MM.1S (cell line): ENCODE measurements at regions not wholly inside any gene's neighbourhood (a gene's known extent, or its start where the extent isn't known, plus 50 kb on each side); places are given as distances from the start of the nearest gene placed in this dataset.

Experiments used
- DNase-seq: peaks from one replicate; pipeline ENCODE4 v3.0.0-alpha.2; 2015
- H2AFZ ChIP-seq: fragments of 300-600 bp; sonication (generic); 2 replicates; pipeline ENCODE4 v1.6.0; 2016; ENCODE audit warnings: antibody characterized with exemption, low read length
- H3F3A ChIP-seq: fragments of 300-600 bp; sonication (generic); 2 replicates; pipeline ENCODE4 v1.6.1; 2016; ENCODE audit warnings: mild to moderate bottlenecking, antibody characterized with exemption, low read length, moderate library complexity, mixed read lengths; ENCODE audit not compliant: insufficient read depth
- H3K27ac ChIP-seq: fragments of 300-600 bp; sonication (generic); 2 replicates; pipeline ENCODE4 v1.5.1; 2016; ENCODE audit warnings: mild to moderate bottlenecking, low read length
- H3K27me3 ChIP-seq: fragments of 300-600 bp; sonication (generic); replicated peaks from 2 replicates; pipeline ENCODE4 v1.6.0; 2016; ENCODE audit warnings: low read length; ENCODE audit not compliant: insufficient read depth
- H3K36me3 ChIP-seq: fragments of 300-600 bp; sonication (generic); replicated peaks from 2 replicates; pipeline ENCODE4 v1.6.1; 2016; ENCODE audit warnings: mild to moderate bottlenecking, low read length, mixed read lengths; ENCODE audit not compliant: insufficient read depth
- H3K4me1 ChIP-seq: fragments of 300-600 bp; sonication (generic); 2 replicates; pipeline ENCODE4 v1.6.1; 2016; ENCODE audit warnings: low read length, mixed read lengths
- H3K4me2 ChIP-seq: fragments of 300-600 bp; sonication (generic); 2 replicates; pipeline ENCODE4 v1.6.0; 2016; ENCODE audit warnings: low read depth, low read length
- H3K4me3 ChIP-seq: fragments of 300-600 bp; sonication (generic); 2 replicates; pipeline ENCODE4 v1.5.1; 2016; ENCODE audit warnings: low read length, mixed read lengths
- H3K79me2 ChIP-seq: fragments of 300-600 bp; sonication (generic); 2 replicates; pipeline ENCODE4 v1.6.1; 2016; ENCODE audit warnings: mixed run types, low read length, mixed read lengths
- H3K9ac ChIP-seq: fragments of 300-600 bp; sonication (generic); 2 replicates; pipeline ENCODE4 v1.6.1; 2016; ENCODE audit warnings: low read length, mixed read lengths
- H3K9me2 ChIP-seq: fragments of 300-600 bp; sonication (generic); replicated peaks from 2 replicates; pipeline ENCODE4 v1.6.1; 2016; ENCODE audit warnings: mild to moderate bottlenecking, low read length, mixed read lengths; ENCODE audit not compliant: insufficient read depth
- H3K9me3 ChIP-seq: fragments of 300-600 bp; sonication (generic); replicated peaks from 2 replicates; pipeline ENCODE4 v1.6.1; 2016; ENCODE audit warnings: mild to moderate bottlenecking, low read length, mixed read lengths; ENCODE audit not compliant: insufficient read depth
- H4K20me1 ChIP-seq: fragments of 300-600 bp; sonication (generic); 2 replicates; pipeline ENCODE4 v1.6.1; 2016; ENCODE audit warnings: mild to moderate bottlenecking, low read length, moderate library complexity, mixed read lengths; ENCODE audit not compliant: insufficient read depth
- EZH2 ChIP-seq: fragments of 300-600 bp; sonication (generic); optimal IDR thresholded peaks from 2 replicates; pipeline ENCODE3; 2017; ENCODE audit warnings: low read depth, mild to moderate bottlenecking, antibody characterized with exemption, low read length, mixed read lengths
- EZH2phosphoT487 ChIP-seq: fragments of 300-600 bp; sonication (generic); IDR thresholded peaks from 2 replicates; pipeline ENCODE4 v1.6.1; 2018; ENCODE audit warnings: antibody characterized with exemption, low read length
- TF ChIP-seq, protein P1 (sequence below): fragments of 300-600 bp; sonication (generic); IDR thresholded peaks from 2 replicates; pipeline ENCODE4 v1.5.1; 2016; ENCODE audit warnings: antibody characterized with exemption, low read length, mixed read lengths

- Histone ChIP-seq H3K9me2 (no peaks in the 10 kb centered on the region), H3K27me3 (no peaks in the 10 kb centered on the region), H3K9ac (no peak overlapping the region), H3K4me2 (no peak overlapping the region), H3K36me3 (no peaks in the 10 kb centered on the region), H3K27ac (no peak overlapping the region), H3K4me3 (no peak overlapping the region), H3F3A (no peaks in the 10 kb centered on the region), H3K79me2 (no peaks in the 10 kb centered on the region), H2AFZ (no peak overlapping the region), H3K4me1 (no peaks in the 10 kb centered on the region), H3K9me3 (no peaks in the 10 kb centered on the region), H4K20me1 (no peaks in the 10 kb centered on the region)
- TF ChIP-seq EZH2 (no peak), EZH2phosphoT487 (no peak)
- TF ChIP-seq, protein P1, sequence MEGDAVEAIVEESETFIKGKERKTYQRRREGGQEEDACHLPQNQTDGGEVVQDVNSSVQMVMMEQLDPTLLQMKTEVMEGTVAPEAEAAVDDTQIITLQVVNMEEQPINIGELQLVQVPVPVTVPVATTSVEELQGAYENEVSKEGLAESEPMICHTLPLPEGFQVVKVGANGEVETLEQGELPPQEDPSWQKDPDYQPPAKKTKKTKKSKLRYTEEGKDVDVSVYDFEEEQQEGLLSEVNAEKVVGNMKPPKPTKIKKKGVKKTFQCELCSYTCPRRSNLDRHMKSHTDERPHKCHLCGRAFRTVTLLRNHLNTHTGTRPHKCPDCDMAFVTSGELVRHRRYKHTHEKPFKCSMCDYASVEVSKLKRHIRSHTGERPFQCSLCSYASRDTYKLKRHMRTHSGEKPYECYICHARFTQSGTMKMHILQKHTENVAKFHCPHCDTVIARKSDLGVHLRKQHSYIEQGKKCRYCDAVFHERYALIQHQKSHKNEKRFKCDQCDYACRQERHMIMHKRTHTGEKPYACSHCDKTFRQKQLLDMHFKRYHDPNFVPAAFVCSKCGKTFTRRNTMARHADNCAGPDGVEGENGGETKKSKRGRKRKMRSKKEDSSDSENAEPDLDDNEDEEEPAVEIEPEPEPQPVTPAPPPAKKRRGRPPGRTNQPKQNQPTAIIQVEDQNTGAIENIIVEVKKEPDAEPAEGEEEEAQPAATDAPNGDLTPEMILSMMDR = no peak
- DNase-seq = no peak
Observed at GRCh38 chr18:27695503-27695902, 481.4 kb downstream of the CDH2 start.

DNA sequence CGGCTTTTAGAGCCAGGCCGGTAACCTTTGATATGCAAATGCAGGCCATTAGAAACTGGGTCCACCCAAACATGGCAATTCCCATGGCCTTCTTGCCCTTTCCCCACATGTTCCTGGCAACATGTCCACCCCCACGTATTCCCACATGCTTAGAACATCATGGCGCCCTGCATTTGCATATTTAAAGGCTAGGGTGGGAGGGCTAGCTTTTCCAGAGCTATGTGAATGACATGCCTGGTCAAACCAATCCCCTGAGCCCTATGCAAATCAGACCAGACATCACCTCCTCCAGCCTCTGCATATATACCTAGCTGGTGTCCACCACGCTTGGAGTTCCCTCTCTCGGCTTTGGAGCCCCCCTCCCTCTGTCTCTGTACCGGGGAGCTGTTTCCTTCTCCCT is 481.9 kb downstream of the CDH2 start:
- H3K36me3 ChIP-seq = no peaks in the 10 kb centered on the region
- no peak for DNase-seq
- TF ChIP-seq, protein P1 = no peak
- no peak for TF ChIP-seq EZH2
- TF ChIP-seq EZH2phosphoT487 = no peak
- no peaks in the 10 kb centered on the region for H3K9me2 ChIP-seq
- H2AFZ ChIP-seq = no peak overlapping the region
- H3K9ac ChIP-seq = no peak overlapping the region
- no peak overlapping the region for H3K4me2 ChIP-seq
- H3K27ac ChIP-seq = no peak overlapping the region
- H4K20me1 ChIP-seq = no peaks in the 10 kb centered on the region
- H3K4me3 ChIP-seq = no peak overlapping the region
- H3K4me1 ChIP-seq = no peaks in the 10 kb centered on the region
- no peaks in the 10 kb centered on the region for H3K79me2 ChIP-seq
- no peaks in the 10 kb centered on the region for H3K9me3 ChIP-seq
- no peaks in the 10 kb centered on the region for H3F3A ChIP-seq
- no peaks in the 10 kb centered on the region for H3K27me3 ChIP-seq

GRCh38 chr18:27688581-27688980 is 488.3 kb downstream of the CDH2 start:
- Histone ChIP-seq H3K36me3 (no peaks in the 10 kb centered on the region), H3K9me2 (no peaks in the 10 kb centered on the region), H4K20me1 (no peaks in the 10 kb centered on the region), H3K79me2 (no peaks in the 10 kb centered on the region), H3K9ac (no peak overlapping the region), H3K4me3 (no peak overlapping the region), H3K27ac (no peak overlapping the region), H3K27me3 (no peaks in the 10 kb centered on the region), H2AFZ (no peak overlapping the region), H3K4me2 (no peak overlapping the region), H3K9me3 (no peaks in the 10 kb centered on the region), H3K4me1 (no peaks in the 10 kb centered on the region), H3F3A (no peaks in the 10 kb centered on the region)
- no peak for DNase-seq
- no peak for TF ChIP-seq EZH2phosphoT487
- TF ChIP-seq EZH2 = no peak
- TF ChIP-seq, protein P1 = no peak
